ENCODE measurements at regions not wholly inside any gene's neighbourhood (a gene's known extent, or its start where the extent isn't known, plus 50 kb on each side); places are given as distances from the start of the nearest gene placed in this dataset.

DNA sequence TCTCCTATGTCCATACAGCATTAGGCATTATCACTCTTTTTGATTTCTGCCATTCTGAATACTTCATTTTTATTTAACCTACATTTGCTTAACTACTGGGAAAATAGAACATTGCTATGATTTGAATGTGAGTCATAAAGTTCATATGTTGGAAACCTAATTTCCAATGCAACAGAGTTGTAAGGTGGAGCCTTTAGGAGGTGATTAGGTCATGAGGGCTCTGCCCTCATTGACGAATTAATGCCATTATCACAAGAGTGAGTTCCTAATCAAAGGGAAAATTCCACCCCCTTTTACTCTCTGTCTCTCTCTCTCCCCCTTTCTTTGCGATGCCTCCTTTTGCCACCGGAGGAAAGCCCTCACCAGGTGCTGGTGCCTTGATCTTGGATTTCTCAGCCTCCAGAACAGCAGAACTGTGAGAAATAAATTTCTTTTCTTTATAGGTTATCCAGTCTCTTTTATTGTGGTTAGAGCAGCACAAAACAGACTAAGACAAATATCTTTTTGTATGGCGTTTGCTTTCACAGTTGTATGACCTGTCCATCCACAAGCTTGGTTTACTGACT lies 180.1 kb upstream of the ARID2 start:
- DNase-seq (ENCODE audit: low read depth), result no peak

GRCh38 chr12:45553204-45553603 lies 176.3 kb upstream of the ARID2 start:
- DNase-seq (ENCODE audit: low read depth), result no peak

DNA sequence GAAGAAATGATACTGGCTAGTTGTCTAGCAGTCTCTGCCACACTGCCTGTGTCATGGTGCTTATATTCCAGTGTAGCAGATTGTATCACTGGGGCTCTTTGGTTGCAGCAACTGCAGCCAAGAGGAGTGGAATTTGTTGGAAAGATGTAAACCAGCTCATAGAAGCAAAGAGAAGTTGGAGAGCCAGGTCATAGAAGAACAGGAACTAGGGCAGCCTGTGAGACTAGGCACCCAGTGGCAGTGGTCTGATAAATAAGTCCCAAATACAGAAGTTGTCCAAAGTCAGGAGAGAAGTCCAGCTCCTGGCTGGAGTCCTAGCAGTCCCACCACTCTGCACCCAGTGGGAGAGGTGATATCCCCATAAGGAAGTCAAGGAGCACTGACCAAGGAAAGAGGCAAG lies 172.5 kb upstream of the ARID2 start:
- DNase-seq (ENCODE audit: low read depth), result no peak

DNA sequence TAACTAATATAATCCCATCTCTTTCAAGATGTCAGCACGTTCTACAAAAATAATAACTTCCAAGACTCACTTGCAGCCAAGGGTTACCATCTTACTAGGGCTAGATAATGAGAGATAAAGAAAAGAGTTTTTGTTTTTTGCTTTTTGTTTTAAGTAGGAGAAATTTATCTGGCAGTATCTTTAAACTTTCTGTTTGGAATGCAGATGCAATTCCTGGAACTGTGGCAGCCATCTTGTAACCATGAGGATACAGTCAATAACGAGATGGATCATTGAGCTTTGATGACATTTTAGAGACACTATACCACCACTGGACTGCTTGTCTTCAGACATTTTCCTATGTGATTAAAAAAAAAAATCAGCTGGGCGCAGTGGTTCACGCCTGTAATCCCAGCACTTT lies 171.2 kb upstream of the ARID2 start:
- DNase-seq (ENCODE audit: low read depth), result no peak

- no peak for DNase-seq (ENCODE audit: low read depth)
Observed at GRCh38 chr12:45559537-45559936, 170.0 kb upstream of the ARID2 start.

DNA sequence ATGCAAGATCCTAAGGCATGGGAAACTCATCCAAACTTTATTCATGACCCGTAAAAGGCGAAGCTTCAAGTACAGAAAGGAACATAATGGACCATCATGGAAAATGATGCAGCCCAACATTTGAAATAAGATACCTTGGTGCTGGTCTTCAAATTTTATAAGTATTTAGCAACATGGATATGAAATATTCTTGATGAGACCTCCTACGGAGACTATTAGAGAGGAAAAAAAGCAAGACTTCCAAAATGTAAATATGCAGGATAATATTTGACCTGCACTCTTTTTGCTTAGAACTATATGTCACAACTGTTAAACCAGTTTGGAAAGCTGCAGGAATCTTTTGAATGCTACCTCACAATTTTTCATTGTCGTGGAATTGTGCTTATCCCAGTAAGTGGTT lies 168.8 kb upstream of the ARID2 start:
- DNase-seq (ENCODE audit: low read depth), result no peak

DNA sequence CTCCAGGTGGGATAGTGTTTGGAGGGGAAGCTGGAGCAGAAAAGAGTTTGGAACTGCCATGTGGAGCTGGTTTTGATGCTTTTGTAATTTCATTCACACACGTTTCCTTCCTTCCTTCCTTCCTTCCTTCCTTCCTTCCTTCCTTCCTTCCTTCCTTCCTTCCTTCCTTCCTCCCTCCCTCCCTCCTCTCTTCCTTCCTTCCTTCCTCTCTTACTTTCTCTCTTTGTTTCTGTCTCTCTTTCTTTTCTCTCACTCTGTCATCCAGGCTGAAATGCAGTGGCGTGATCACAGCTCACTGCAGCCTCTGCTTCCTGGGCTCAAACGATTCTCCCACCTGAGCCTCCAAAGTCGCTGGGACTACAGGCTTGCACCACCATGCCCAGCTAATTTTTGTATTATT lies 168.0 kb upstream of the ARID2 start:
- DNase-seq (ENCODE audit: low read depth), result no peak

- DNase-seq (ENCODE audit: low read depth), result no peak
Observed at GRCh38 chr12:45565590-45565989, 163.9 kb upstream of the ARID2 start.

GRCh38 chr12:45566257-45566656 lies 163.2 kb upstream of the ARID2 start:
- DNase-seq (ENCODE audit: low read depth), result no peak

DNA sequence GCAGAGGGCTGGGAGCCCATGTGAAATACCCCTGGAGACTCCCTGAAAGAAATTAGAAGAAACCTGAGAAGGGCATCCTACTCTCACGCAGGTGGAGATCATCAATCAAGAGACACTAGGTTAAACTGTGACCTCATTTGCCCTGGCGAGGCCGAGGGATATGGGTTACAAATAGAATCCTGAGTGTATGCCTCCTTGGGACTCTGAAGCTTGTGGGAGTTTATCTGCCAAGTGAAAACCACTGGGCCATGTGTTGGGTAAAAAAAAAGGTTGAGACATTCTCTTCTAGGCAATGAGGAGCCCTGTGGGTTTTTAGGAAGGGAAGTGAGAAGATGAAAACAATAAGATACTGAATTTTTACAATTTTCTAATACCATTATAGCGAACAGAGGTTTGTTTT lies 160.7 kb upstream of the ARID2 start:
- DNase-seq (ENCODE audit: low read depth), result no peak

DNA sequence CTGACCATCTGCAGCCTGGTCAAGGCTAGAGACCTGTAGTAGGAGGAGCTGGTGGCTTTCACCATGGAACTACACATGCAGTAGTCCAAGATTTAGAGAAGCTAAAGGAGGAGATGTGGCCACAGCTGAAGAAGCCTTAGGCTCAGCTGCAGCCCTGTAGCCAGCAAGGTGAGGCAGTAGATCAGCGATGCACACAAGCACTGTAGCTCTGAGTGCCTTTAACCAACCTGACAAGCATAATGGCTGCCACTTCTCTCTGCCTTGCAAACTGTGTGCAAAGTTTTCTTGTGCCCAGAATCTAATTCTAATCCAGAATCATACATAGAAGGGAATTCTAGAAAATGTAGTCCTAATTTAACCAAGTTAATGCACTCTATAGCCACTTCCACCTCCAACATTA lies 159.0 kb upstream of the ARID2 start:
- no peak for DNase-seq (ENCODE audit: low read depth)

- DNase-seq (ENCODE audit: low read depth), result no peak
Observed at GRCh38 chr12:45572114-45572513, 157.4 kb upstream of the ARID2 start.

DNA sequence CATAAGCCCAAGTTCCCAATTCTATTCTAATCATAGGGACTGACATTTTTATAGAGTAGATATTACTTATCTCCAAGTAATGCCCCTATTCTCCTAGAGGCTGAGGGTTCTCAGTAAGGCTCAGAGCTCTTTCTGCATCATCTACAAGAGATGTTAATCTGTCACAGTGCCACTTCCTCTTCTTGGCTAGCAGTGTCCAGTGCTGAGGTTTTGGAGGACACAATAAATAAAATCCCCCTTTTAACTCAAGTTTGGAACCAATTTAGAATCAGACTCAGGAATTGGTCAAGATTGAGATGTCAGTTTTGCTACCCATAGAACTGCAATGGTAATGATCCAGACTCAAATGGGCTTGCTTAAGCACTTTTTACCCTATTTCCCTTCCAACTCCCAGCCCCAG lies 154.1 kb upstream of the ARID2 start:
- no peak for DNase-seq (ENCODE audit: low read depth)

DNA sequence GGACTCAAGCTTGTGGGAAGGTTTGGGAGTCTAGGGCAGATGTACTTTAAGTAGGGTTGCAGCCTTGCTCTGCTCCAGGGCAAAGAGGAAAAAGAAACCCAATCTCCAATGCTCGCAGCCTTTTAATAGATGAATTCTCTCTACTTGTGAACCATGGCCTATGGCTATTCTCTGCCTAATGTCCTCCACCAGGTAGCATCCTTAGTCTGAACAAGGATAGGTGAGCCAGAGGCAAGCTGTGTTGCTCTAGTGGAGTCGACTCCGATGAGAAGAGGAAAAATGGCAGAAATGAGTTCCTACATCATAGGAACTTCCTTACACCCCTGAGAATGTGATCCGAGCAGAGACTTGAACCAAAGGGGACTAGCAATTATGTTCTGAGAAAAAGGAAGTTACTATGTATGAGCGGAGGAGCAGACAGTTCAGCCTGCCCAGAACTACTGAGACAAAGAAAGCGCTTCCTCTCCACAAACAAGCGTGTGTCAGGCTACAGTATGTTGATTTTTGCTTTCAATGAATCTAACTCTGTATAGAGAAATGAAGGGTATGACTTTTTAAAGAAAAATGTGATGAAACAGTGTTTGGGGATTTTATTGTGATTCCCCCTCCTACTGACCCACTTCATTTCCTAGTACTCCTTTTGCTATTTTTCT lies 153.6 kb upstream of the ARID2 start:
- DNase-seq (ENCODE audit: low read depth), result no peak

DNA sequence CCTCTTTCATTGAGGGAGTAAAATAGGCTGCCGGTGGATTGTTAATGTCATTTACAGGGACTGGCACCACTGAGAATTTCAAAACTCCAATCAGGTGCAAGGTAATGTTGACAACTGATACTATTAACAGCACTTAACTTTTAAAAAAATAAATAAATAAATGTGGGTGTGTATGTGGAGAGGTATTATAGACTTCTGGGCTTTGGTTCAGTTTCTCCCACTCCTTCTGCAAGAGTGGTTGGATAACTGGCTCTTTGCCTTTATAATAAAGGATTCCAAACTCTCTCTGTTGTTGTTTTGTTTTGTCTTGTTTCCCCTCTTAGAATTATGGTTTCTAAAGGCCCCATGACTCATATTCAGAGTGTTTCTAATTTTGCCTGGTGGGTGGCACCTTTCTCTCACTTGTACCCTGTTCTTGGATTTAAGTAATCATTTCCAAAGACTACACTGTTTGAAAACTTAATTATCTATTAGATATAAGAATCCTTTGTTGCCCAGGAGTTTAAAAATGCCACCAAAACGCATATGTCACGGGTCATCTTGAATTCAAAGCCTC lies 151.6 kb upstream of the ARID2 start:
- no peak for DNase-seq (ENCODE audit: low read depth)

- no peak for DNase-seq (ENCODE audit: low read depth)
Observed at GRCh38 chr12:45580356-45580969, 149.0 kb upstream of the ARID2 start.

DNA sequence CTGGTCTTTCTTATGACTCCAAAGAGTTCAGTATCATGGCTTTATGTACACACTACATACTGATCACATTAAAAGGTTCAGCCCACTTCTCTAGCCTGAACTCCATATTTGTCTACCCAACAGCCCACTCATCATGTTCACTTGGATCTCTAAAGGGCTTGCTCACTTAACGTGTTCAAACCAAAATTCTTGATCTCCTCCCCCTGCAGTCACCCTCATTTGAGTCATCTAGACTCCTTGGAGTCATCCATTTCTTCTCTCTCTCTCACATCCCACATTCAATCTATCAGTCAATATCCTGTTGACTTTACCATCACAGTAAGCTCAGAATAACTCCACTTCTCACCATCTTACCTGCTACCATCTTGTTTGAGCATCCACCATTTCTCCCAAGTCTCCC lies 148.4 kb upstream of the ARID2 start:
- DNase-seq (ENCODE audit: low read depth), result no peak

GRCh38 chr12:45582536-45582935 lies 147.0 kb upstream of the ARID2 start:
- no peak for DNase-seq (ENCODE audit: low read depth)

- DNase-seq (ENCODE audit: low read depth), result no peak
Observed at GRCh38 chr12:45582986-45583659, 146.4 kb upstream of the ARID2 start.

DNA sequence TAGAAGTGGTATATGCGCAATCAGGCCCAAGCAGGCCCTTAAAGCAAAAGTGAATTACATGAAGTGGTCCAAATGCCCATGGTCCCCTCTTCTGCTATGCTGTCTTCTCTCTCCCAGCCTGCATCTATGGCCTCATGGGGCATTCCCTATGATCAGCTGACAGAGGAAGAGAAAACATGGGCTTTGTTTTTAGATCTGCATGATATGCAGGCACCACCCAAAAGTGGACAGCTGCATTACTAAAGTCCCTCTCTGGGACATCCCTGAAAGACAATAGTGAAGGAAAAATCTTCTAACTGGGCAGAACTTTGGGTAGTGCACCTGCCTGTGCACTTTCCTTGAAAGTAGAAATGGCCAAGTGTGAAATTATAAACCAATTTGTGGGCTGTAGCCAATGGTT lies 145.2 kb upstream of the ARID2 start:
- no peak for DNase-seq (ENCODE audit: low read depth)

DNA sequence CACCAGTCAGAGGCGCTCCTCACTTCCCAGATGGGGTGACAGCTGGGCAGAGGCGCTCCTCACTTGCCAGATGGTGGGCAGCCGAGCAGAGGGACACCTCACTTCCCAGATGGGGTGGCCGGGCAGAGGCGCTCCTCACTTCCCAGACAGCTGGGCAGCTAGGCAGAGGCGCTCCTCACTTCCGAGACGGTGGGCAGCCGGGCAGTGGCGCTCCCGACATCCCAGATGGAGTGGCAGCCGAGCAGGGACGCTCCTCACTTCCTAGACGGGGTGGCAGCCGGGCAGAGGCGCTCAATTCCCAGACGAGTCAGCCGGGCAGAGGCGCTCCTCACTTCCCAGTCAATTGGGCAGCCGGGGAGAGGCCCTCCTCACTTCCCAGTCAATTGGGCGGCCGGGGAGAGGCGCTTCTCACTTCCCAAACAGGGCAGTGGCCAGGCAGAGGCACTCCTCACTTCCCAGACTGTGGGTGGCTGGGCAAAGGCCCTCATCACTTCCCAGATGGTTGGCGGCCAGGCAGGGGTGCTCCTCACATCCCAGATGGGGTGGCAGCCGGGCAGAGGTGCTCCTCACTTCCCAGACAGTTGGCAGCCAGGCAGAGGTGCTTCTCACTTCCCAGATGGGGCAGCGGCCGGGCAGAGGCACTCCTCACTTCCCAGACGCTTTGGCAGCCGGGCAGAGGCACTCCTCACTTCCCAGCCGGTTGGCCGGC lies 143.8 kb upstream of the ARID2 start:
- DNase-seq (ENCODE audit: low read depth), result no peak

- no peak for DNase-seq (ENCODE audit: low read depth)
Observed at GRCh38 chr12:45586486-45586885, 143.0 kb upstream of the ARID2 start.
